ENCODE measurements at regions not wholly inside any gene's neighbourhood (a gene's known extent, or its start where the extent isn't known, plus 50 kb on each side); places are given as distances from the start of the nearest gene placed in this dataset.

DNA sequence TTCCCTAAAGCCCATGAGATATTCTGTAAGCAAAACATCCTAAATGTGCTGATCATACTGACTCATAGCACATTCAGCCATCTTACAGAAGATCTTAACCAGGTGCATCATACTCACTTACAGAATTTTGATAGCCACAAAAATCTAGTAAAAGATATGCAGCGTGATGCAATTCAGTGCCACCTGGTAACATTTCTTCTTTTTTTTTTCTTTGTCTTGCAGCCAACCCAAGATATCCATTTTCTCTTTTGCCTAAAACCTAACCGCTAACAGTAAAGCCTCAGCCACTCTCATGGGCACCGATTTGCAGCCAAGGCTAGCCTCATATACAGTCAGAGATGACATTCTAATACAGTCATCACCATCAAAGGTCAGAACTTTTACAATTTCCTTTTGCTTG lies 293.3 kb downstream of the HACE1 start:
- TF ChIP-seq FOXK2 (IDR thresholded peaks at IDR 0.05) (no peak), ZNF384 (IDR thresholded peaks at IDR 0.05) (no peak), PKNOX1 (IDR thresholded peaks at IDR 0.05) (no peak), SUZ12 (IDR thresholded peaks at IDR 0.05) (no peak), LEF1 (IDR thresholded peaks at IDR 0.05; ENCODE audit: borderline replicate concordance) (no peak), FOXA1 (IDR thresholded peaks at IDR 0.05) (no peak), HDGF (IDR thresholded peaks at IDR 0.05; ENCODE audit: borderline replicate concordance) (no peak)
